CD4-positive, alpha-beta memory T cell (primary cell): ENCODE measurements at regions not wholly inside any gene's neighbourhood (a gene's known extent, or its start where the extent isn't known, plus 50 kb on each side); places are given as distances from the start of the nearest gene placed in this dataset.
A peak's percentile ranks its signal among the peaks of the same experiment; 100 is the strongest.

Source experiments
- CTCF ChIA-PET: fragments of 350-600 bp; sonication (Branson Sonifier 250); formaldehyde crosslinking; loops from one replicate; lab custom pipeline; 2021; ENCODE audit warnings: inconsistent platforms; ENCODE audit not compliant: partially characterized antibody; lab: Charles Lee
- POLR2A ChIA-PET: fragments of 350-600 bp; sonication (Branson Sonifier 250); formaldehyde crosslinking; loops from one replicate; lab custom pipeline; 2021; ENCODE audit not compliant: partially characterized antibody; lab: Charles Lee
- DNase-seq, 5 donors: peaks; one replicate each; pipeline versions ENCODE4 v3.0.0 to v3.0.0-alpha.2; 2020 to 2022; ENCODE audit warnings: mixed read lengths in 1 of 5
- H3K27ac ChIP-seq: one replicate; pipeline ENCODE4 v1.7.0; 2013; ENCODE audit warnings: low read depth, low read length
- H3K27me3 ChIP-seq: 2 replicates; pipeline ENCODE4 v1.7.0; 2013; ENCODE audit warnings: mild to moderate bottlenecking, low read length, moderate library complexity; ENCODE audit not compliant: insufficient read depth
- H3K36me3 ChIP-seq: 2 replicates; pipeline ENCODE4 v1.7.0; 2013; ENCODE audit warnings: mild to moderate bottlenecking, low read length, moderate library complexity; ENCODE audit not compliant: insufficient read depth
- H3K4me1 ChIP-seq: 2 replicates; pipeline ENCODE4 v1.7.0; 2013; ENCODE audit warnings: mild to moderate bottlenecking, low read length, moderate library complexity; ENCODE audit not compliant: insufficient read depth
- H3K4me3 ChIP-seq, 2 donors: one replicate each; pipeline ENCODE4 v1.7.0; 2013; ENCODE audit warnings: low read length in 2 of 2, mild to moderate bottlenecking in 1 of 2
- H3K9me3 ChIP-seq, 2 donors: one replicate each; pipeline ENCODE4 v1.7.0; 2013; ENCODE audit warnings: low read length in 2 of 2, control low read depth in 1 of 2; ENCODE audit not compliant: control insufficient read depth in 1 of 2
- H3K27ac Mint-ChIP-seq, 7 donors: one replicate each; pipeline ENCODE4 v1.8.0; 2020 to 2021; ENCODE audit warnings: mixed read lengths in 7 of 7, mild to moderate bottlenecking in 6 of 7, inconsistent platforms in 3 of 7, moderate library complexity in 3 of 7
- H3K27me3 Mint-ChIP-seq, 2 donors: one replicate each; pipeline ENCODE4 v1.8.0; 2020 to 2021; ENCODE audit warnings: mixed read lengths in 2 of 2
- H3K36me3 Mint-ChIP-seq, 2 donors: one replicate each; pipeline ENCODE4 v1.8.0; 2020 to 2021; ENCODE audit warnings: mixed read lengths in 2 of 2, inconsistent platforms in 1 of 2, mild to moderate bottlenecking in 1 of 2
- H3K4me1 Mint-ChIP-seq, 4 donors: one replicate each; pipeline ENCODE4 v1.8.0; 2020 to 2021; ENCODE audit warnings: mixed read lengths in 4 of 4, mild to moderate bottlenecking in 1 of 4
- H3K4me3 Mint-ChIP-seq, 8 donors: one replicate each; pipeline ENCODE4 v1.8.0; 2020 to 2021; ENCODE audit warnings: mixed read lengths in 8 of 8, mild to moderate bottlenecking in 7 of 8, moderate library complexity in 6 of 8, inconsistent platforms in 3 of 8
- H3K9me3 Mint-ChIP-seq, 8 donors: one replicate each; pipeline ENCODE4 v1.8.0; 2020 to 2021; ENCODE audit warnings: mixed read lengths in 8 of 8, mild to moderate bottlenecking in 5 of 8, inconsistent platforms in 3 of 8, moderate library complexity in 1 of 8
- intact Hi-C: fragments of 100-400 bp; cut with micrococcal nuclease; formaldehyde crosslinking; loops from one replicate; pipeline ENCODE4 v1.15.1; 2023

DNA sequence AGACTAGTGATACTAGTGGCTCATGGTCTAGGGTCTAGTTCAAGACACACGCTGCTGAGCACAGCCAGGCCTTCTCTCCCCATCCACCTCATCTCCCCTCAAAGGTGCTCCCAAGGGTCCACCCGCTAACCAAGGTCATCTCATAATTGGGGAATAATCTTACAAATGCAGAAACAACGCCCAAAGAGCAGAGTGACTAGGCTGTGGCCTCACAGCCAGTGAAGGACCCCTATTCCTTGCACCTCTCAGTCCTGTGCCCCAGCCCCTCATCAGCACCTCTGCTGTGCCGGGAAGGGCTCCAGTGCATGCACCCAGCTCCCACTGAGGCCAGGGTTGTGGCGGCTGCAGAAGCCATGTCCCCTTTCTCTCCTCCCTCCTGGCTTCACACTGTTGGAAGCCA, 286.9 kb downstream of the UACA start:
- H3K4me1 Mint-ChIP-seq = peaks cover 27 to 59% (median 43%) of the 10 kb centered on the region in 4 donors

DNA sequence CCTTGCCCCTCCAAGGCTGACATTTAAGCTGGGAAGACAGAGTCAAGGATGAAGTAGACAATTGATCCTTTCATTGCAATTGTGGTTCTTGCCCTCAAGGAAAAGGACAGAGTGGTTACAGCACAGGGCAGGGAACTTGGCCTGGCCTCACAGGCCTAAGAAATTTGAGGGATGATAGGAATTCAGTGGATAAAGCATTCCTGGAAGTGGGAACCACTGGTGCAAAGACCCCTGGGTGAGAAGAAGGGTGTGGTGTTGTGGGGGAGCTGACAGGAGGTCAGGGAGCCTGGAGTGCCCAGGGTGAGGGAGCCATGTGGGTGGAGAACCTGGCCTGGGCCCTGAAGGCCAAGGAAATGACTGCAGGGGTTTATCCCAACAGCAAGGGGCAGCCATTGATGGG, 287.4 kb downstream of the UACA start:
- Histone ChIP-seq H3K4me1 (peaks cover 46% of the 10 kb centered on the region), H3K9me3 (no peaks in the 10 kb centered on the region), H3K27me3 (no peaks in the 10 kb centered on the region), H3K27ac (no peak overlapping the region), H3K36me3 (no peaks in the 10 kb centered on the region), H3K4me3 (no peak overlapping the region)
- CTCF ChIA-PET = interaction anchor here (3.0 to 4.2 kb wide), 3 partner anchors 10 to 15 kb away, joined by 8 to 32 read pairs (median 31); no protein-coding TSS in a partner anchor
- H3K4me1 Mint-ChIP-seq = peaks cover 27 to 59% (median 43%) of the 10 kb centered on the region in 4 donors
- no peaks in the 10 kb centered on the region for H3K9me3 Mint-ChIP-seq
- POLR2A ChIA-PET = interaction anchor here (0.7 to 1.2 kb wide), 2 partner anchors 9 to 14 kb away, joined by 3 read pairs; no protein-coding TSS in a partner anchor
- H3K4me3 Mint-ChIP-seq = peak overlapping the region in 1 of 8 donors; percentile 20
- no peaks in the 10 kb centered on the region for H3K36me3 Mint-ChIP-seq
- peaks cover 6 to 10% of the 10 kb centered on the region in 2 donors for H3K27me3 Mint-ChIP-seq
- intact Hi-C loops = no loop called here
- H3K27ac Mint-ChIP-seq = peak overlapping the region in 1 of 7 donors; percentile 39
- DNase-seq = no peak

More for the DNA sequence above, 286.9 kb downstream of the UACA start:
- Histone ChIP-seq H3K4me1 (peaks cover 50% of the 10 kb centered on the region), H3K36me3 (no peaks in the 10 kb centered on the region), H3K27me3 (no peaks in the 10 kb centered on the region), H3K27ac (no peak overlapping the region), H3K4me3 (no peak overlapping the region), H3K9me3 (no peaks in the 10 kb centered on the region)
- Mint-ChIP-seq H3K9me3 (no peaks in the 10 kb centered on the region), H3K27ac (no peak overlapping the region), H3K27me3 (peaks cover 6 to 10% of the 10 kb centered on the region in 2 donors), H3K36me3 (no peaks in the 10 kb centered on the region), H3K4me3 (no peak overlapping the region)
- intact Hi-C loops = no loop called here
- POLR2A ChIA-PET = no interaction called here
- CTCF ChIA-PET = interaction anchor here (3.0 to 4.2 kb wide), 3 partner anchors 10 to 16 kb away, joined by 8 to 32 read pairs (median 31); no protein-coding TSS in a partner anchor
- DNase-seq = no peak

DNA sequence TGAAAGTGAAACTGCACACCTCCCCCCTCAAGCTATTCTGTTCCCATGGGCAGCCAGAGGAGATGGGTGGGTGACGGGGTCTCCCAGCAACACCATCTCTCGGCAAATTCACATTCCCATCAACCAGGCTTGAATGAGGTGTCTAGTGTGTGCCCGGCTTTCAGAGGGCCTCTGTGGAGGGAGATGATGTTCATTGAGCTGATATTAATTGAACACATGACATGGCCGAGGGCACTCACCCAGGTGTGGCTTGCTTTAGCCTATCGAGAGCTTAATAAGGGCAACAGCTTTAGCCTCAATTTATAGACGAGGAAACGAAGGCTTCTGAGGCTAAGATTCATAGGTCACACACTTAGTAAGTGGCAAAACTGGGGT, 288.0 kb downstream of the UACA start:
- H3K27me3 Mint-ChIP-seq = peaks cover 3 to 7% of the 10 kb centered on the region in 2 donors
- Histone ChIP-seq H3K9me3 (no peaks in the 10 kb centered on the region), H3K27me3 (no peaks in the 10 kb centered on the region), H3K4me3 (no peak overlapping the region), H3K4me1 (peaks cover 41% of the 10 kb centered on the region), H3K36me3 (no peaks in the 10 kb centered on the region), H3K27ac (no peak overlapping the region)
- no peaks in the 10 kb centered on the region for H3K9me3 Mint-ChIP-seq
- H3K4me1 Mint-ChIP-seq = peaks cover 24 to 55% (median 40%) of the 10 kb centered on the region in 4 donors
- peak overlapping the region in 3 of 7 donors; percentile 31 to 52 (median 46) for H3K27ac Mint-ChIP-seq
- H3K4me3 Mint-ChIP-seq = peak overlapping the region; percentile 48 to 79 (median 68)
- ChIA-PET CTCF (interaction anchor here (3.0 to 4.2 kb wide), 3 partner anchors 9 to 15 kb away, joined by 8 to 32 read pairs (median 31); no protein-coding TSS in a partner anchor), POLR2A (interaction anchor here (0.7 to 1.2 kb wide), 2 partner anchors 8 to 15 kb away, joined by 3 read pairs; no protein-coding TSS in a partner anchor)
- intact Hi-C loops = no loop called here
- H3K36me3 Mint-ChIP-seq = no peaks in the 10 kb centered on the region
- DNase-seq = no peak

DNA sequence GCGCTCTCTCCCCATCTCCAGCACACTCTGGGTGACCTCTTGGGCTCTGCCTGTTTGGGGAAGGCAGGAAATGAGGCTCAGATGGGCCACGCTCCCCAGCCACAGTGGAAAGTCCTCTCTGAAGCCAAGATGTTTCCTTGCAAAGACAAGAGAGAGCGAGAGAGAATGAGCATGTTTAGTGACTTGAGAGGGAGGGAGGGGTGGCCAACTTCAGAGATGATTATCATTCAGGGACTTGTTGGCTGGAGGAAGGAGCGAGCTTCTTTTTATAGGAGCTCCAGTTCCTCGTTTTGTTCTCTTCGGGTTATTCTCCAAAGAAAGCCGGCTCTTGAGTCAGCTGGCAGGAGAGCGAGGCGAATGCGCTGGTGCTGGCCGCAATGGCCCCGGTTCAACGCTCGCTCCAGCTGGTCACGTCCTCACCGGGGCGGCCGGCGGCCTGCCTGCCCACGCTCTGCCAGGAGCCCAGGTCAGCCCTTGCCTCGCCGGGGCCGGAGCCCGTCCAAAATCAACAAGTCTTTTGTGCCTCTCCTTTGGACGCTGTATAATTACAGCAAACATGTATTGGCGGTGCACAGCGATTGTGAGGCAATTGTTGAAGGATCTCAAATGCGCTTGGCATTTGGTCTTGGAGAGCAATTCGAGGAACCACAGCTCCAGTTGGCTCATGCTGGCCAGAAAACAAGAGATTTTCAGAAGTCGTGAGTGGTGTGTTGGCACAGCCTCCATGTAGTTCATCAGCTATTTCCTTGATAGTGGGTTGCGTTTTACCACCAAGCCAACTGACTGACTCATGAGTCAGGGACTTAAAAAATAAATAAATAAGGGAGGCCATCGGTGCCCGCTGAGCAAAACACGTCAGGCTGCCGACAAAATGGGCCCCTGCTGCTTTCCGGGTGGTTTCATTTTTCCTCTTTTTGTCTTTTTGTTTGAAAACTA, 288.6 kb downstream of the UACA start:
- CTCF ChIA-PET = interaction anchor here (1.1 to 4.2 kb wide), 5 partner anchors 8 to 1006 kb away, joined by 3 to 32 read pairs (median 8); no protein-coding TSS in a partner anchor
- Mint-ChIP-seq H3K9me3 (no peaks in the 10 kb centered on the region), H3K36me3 (no peaks in the 10 kb centered on the region), H3K4me1 (peaks cover 17 to 48% (median 33%) of the 10 kb centered on the region in 4 donors), H3K4me3 (peak overlapping the region; percentile 52 to 79 (median 68)), H3K27me3 (peaks cover 3 to 4% of the 10 kb centered on the region in 2 donors), H3K27ac (peak overlapping the region in 3 of 7 donors; percentile 46 to 57 (median 52))
- Histone ChIP-seq H3K27me3 (no peaks in the 10 kb centered on the region), H3K27ac (no peak overlapping the region), H3K4me3 (peak overlapping the region in 1 of 2 donors; percentile 29), H3K36me3 (no peaks in the 10 kb centered on the region), H3K4me1 (peaks cover 34% of the 10 kb centered on the region), H3K9me3 (no peaks in the 10 kb centered on the region)
- peak in 4 of 5 donors; percentile 22 to 66 (median 30) for DNase-seq
- intact Hi-C loops = no loop called here
- POLR2A ChIA-PET = interaction anchor here (1.0 to 1.2 kb wide), 2 partner anchors 15 to 19 kb away, joined by 3 read pairs; no protein-coding TSS in a partner anchor

DNA sequence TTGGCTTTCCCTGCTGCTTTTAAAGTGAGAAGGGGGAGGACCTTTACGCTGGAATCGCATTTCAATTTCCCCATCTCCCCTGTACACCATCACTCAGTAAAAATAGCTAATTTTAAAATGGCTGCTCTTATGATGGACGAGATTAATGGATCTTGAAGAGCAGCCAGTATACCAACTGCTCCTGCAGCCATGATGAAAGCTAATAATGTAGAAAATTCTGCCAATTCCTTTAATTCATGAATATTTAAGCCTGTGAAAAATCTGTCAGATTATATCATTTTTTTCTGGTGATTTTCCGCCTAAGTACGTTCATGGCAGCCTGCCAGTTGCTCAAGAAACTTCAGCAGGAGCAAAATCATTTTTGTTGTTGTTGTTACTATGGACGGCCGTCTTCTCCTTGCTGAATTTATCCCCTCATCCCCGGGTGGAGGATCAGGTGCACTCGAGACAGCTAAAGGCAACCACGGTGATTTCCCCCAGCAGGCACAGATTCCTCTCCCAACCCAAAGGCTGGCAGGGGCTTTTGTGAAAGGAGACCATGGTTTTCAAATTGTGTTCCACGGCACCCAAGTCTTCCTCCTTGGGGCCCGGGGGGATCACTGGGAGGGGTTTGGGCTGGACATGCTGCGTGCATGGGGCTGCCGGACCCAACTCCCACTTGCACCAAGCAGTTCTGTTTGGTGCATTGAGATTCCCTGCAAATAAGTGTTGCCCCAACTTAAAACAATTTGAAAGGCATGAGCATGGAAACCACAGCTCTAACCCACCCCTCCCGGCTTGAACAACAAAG, 289.6 kb downstream of the UACA start:
- Histone ChIP-seq H3K4me3 (no peak overlapping the region), H3K36me3 (no peaks in the 10 kb centered on the region), H3K27me3 (no peaks in the 10 kb centered on the region), H3K4me1 (peaks cover 25% of the 10 kb centered on the region), H3K27ac (no peak overlapping the region), H3K9me3 (no peaks in the 10 kb centered on the region)
- POLR2A ChIA-PET = interaction anchor here (1.0 kb wide), 1 partner anchor 20 kb away, joined by 3 read pairs; no protein-coding TSS in a partner anchor
- Mint-ChIP-seq H3K9me3 (no peaks in the 10 kb centered on the region), H3K27me3 (peaks cover 2 to 8% of the 10 kb centered on the region in 2 donors), H3K4me1 (peaks cover 11 to 41% (median 27%) of the 10 kb centered on the region in 4 donors), H3K27ac (peak overlapping the region in 1 of 7 donors; percentile 10), H3K36me3 (no peaks in the 10 kb centered on the region), H3K4me3 (peak overlapping the region in 3 of 8 donors; percentile 17 to 70 (median 40))
- intact Hi-C loops = no loop called here
- CTCF ChIA-PET = interaction anchor here (1.0 to 4.2 kb wide), 6 partner anchors 7 to 1005 kb away, joined by 3 to 32 read pairs (median 6); no protein-coding TSS in a partner anchor
- no peak for DNase-seq

DNA sequence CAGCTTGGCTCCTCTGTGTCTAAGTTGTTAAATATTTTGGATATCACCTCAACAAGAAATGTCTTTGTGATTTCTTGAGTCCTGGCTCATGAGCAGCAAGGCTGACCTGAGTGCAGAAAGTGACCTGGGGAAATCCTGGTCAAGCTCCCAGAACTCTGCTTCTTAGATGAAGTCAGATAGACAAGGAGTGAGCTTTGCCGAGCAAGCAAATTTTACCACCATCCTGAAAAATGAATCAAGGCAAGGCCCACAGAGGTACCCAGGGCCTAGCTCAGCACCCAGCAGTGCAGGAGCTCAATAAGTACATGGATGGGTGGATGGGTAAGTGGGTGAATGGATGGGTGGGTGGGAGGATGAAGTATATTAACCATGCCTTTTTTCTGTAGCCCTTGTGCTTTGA, 291.8 kb downstream of the UACA start:
- H3K27ac Mint-ChIP-seq = no peak overlapping the region
- POLR2A ChIA-PET = interaction anchor here (1.5 kb wide), 1 partner anchor 21 kb away, joined by 3 read pairs; no protein-coding TSS in a partner anchor
- H3K27me3 Mint-ChIP-seq = peaks cover 1 to 12% of the 10 kb centered on the region in 2 donors
- CTCF ChIA-PET = interaction anchor here (0.8 to 1.5 kb wide), 8 partner anchors 9 to 995 kb away, joined by 3 to 6 read pairs (median 3); no protein-coding TSS in a partner anchor
- no peak overlapping the region for H3K27ac ChIP-seq
- H3K36me3 Mint-ChIP-seq = no peaks in the 10 kb centered on the region
- H3K4me3 ChIP-seq = no peak overlapping the region
- DNase-seq = no peak
- H3K9me3 Mint-ChIP-seq = no peaks in the 10 kb centered on the region
- intact Hi-C loops = no loop called here
- no peaks in the 10 kb centered on the region for H3K9me3 ChIP-seq
- no peak overlapping the region for H3K4me3 Mint-ChIP-seq
- H3K36me3 ChIP-seq = no peaks in the 10 kb centered on the region
- peaks cover 25% of the 10 kb centered on the region for H3K4me1 ChIP-seq
- H3K4me1 Mint-ChIP-seq = peaks cover 12 to 29% (median 21%) of the 10 kb centered on the region in 4 donors
- H3K27me3 ChIP-seq = no peaks in the 10 kb centered on the region
